ENCODE measurements at regions not wholly inside any gene's neighbourhood (a gene's known extent, or its start where the extent isn't known, plus 50 kb on each side); places are given as distances from the start of the nearest gene placed in this dataset.

DNA sequence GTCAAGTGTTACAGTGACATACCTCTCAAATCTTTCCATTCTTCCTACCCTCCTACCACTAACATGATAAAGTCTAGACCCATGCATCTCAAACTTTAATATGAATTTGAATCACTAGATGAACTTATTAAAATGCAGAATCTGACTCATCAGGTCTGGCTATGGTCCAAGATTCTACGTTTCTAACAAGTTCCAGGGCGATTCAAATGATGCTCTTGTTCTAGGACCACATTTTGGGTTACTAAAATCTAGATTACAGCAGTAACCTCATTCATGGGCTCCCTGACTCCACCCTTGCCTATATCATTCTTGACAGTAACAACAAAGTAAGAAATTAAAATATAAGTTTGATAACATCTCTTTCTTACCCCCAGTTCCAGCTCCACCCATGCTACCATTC is 124.8 kb upstream of the LSM8 start:
- intact Hi-C loops (cut with micrococcal nuclease): no loop called here
- DNase-seq (no peak), ATAC-seq (no peak)

DNA sequence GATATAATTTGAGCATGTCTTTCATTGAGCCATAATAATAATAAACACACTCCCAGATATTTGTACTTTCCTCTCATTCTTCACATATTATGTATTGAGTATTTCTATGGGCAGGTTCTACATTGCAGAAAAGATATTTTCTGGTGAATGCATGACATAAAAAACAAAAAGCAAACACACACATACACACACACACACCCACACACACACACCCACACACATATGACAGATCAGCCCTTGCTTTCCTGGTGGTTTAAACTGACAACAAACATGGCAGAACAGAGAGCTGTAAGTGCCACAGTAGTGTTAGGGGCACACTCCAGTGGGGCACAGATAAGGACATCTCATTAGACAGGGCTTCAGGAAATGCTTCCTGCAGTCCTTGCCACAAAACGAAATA is 123.3 kb upstream of the LSM8 start:
- DNase-seq (no peak), ATAC-seq (no peak)
- intact Hi-C loops (cut with micrococcal nuclease): no loop called here

DNA sequence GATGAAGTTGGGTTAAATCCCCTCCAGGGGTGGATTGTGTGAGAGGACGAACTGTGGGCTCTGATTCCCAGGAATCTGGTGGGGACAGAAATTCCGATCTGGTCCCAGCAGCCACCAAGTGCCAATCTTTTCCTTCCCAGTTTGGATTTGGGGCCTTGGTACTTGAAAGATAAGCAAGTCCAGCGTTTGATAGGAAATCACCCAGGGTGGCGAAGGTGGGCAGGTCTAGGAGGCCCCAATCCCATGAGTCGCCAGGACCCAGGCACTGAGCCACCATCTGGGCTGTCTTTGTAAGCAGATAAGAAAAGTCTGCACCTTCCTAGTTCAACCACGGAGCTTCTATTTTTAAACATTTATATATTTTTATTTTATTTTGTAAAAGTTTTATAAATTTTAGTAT is 122.6 kb upstream of the LSM8 start:
- intact Hi-C loops (cut with micrococcal nuclease): no loop called here

DNA sequence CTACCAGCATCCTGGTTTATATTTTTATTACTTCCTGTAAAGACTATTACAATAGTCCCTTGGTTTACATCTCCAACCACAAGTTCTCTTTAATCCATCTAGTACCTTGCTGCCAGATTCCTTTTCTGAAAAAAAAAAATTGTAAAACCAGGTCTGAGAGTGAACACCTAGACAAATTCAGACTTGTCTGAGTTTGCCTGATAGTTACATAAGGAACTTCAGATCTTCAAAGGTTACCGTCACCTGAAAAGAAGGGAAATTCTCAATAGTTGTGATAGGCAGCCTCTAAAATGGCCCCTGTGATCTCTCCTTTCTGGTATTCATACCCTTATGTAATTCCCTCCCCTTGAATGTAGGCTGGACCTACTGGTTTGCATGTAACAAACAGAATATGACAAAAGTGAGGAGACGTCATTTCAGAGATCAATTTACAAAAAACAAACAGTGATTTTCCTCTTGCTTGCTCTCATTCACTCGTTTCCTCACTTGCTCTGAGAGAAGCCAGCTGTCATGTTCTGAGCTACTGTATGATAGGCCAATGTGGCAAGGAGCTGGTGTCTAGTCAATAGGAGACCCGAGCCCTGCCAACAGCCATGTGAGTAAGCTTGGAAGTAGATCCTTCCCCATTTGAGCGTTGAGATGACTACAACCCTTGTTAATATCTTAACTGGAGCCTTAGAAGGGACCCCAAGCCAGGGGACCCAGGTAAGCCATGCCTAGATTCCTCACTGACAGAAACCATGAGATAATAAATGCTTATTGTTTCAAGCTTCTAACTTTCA is 110.9 kb upstream of the LSM8 start:
- DNase-seq: no peak
- no peak for ATAC-seq
- intact Hi-C loops (cut with micrococcal nuclease): no loop called here

More for the DNA sequence above, 122.6 kb upstream of the LSM8 start:
- ATAC-seq (no peak), DNase-seq (no peak)

DNA sequence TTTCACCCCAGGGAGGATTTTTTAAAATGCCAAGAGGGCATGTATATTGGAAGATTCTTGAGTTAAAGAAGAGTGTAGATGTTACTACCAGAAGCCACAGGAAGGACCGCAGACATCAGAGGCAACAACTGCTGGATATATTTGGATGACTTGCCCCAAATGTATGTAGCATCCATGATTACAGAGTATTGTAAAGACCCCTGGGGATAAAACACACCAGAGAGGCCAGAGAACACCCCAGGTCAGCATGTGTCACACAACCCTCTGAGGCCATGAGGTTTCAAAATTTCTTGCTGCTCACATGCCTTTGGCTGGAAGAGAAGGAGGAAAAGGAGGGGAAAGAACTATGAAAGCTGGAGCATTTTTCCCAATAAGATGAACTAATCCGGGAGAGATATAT is 108.0 kb upstream of the LSM8 start:
- no peak for DNase-seq
- ATAC-seq: no peak
- intact Hi-C loops (cut with micrococcal nuclease): no loop called here

DNA sequence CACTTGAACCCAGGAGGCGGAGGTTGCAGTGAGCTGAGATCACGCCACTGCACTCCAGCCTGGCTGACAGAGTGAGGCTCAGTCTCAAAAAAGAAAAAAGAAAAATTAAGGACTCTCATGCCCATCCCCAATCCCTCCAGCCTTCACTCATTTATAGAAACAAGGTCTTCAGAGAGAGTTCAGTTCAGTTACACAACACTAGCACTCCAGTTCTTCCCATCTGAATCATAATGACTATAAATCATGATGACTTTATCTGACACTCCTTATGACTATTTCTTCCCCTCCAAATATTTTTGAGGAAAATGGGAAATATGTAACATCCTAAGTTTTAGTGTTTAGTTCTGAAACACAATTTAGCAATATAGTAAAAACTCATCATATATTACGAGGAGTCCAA is 107.4 kb upstream of the LSM8 start:
- ATAC-seq (no peak), DNase-seq (no peak)
- intact Hi-C loops (cut with micrococcal nuclease): no loop called here

DNA sequence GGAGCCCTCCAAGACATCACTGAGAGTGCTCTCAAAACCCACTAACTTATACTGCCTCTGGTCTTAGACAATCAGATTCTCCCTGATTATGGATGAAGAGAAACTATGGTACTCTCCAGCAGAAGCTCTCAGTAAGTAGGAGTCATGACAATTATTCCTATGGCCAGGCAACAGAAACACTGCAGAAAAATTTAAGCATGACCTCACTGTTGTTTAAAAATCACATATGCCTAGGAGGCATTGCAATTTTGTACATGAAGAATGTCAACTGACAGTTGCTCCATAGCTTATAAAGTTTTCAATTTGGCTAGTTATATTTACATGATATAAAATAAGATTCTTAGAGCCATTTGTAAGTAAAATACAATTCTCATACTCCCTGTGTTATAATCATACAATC is 105.9 kb upstream of the LSM8 start:
- ATAC-seq: no peak
- intact Hi-C loops (cut with micrococcal nuclease): no loop called here

DNA sequence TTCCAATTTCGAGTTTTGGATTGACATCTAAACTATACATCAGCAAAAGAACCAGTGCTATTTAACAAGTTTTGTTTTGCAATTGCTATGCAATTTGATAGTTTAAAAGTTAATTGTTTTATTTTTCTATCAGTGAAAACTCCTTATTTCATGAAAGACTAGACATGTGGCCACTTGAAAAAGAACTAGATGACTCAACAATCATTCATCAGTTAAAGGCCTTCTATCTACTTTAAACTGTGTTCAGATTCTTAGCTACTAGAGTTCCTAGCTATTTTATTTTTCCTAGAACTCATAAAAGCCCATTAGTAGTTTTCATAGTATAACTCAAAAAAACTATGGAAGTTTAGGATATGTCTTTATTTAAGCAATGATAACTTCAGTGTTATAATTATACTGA is 104.6 kb upstream of the LSM8 start:
- DNase-seq (no peak), ATAC-seq (no peak)
- intact Hi-C loops (cut with micrococcal nuclease): no loop called here

More for the DNA sequence above, 105.9 kb upstream of the LSM8 start:
- DNase-seq: no peak

DNA sequence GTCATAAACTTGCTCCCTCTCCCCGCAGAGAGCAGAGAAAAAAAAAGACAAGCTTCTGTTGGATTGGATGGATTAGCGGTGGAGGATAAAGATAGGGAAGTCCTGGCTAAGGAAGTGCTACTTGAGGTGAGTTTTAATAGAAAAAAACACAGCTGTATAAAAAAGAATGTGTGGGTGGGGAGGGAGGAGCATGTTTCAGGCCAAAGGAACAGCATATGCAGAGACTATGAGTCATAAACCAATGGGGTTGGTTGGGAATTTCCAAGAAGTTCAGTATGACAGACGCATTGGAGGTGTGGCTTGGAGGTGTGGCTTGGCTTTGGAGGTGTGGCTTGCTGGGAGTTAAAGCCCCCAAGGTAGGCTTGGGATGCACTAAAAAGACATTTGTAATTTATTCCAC is 103.0 kb upstream of the LSM8 start:
- intact Hi-C loops (cut with micrococcal nuclease): no loop called here
- DNase-seq (no peak), ATAC-seq (no peak)

DNA sequence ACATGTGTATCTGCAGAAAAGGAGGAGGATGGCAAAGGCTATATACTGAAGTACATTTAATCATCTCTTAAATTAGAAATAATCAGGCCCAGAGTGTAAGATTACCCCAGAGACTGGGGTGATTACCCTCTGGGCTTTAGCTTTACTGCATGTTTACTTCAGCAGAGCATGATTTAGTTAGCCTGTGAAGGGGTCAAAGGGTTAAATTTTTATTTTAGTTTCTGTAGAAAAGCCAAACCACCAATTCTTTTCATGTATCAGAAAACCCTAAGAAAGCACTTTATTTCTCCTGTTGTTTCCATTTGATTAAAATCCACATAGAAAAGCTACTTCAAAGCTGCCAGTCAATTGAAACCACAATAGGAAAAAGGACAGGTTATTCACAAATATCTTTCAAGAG is 101.5 kb upstream of the LSM8 start:
- ATAC-seq: no peak
- DNase-seq: no peak
- intact Hi-C loops (cut with micrococcal nuclease): no loop called here

DNA sequence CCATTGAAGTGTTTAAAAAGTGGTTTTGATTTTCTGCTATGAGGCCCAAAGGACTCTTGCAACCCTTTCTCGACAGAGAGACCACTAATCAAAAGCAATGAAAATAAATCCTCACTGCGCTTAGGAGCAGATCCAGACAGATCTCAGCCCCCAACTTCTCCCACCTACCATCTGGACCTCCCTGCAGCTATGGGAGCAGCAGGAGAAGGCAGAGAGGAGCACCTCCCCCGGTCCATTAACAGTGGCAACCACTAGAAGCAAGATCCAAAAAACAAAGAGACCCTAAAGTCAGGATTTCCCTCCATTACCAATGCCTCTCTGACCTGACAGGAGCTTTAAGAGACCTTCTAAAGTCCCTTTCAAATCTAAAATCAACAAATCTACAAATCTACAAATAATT is 99.0 kb upstream of the LSM8 start:
- no peak for ATAC-seq
- intact Hi-C loops (cut with micrococcal nuclease): no loop called here

DNA sequence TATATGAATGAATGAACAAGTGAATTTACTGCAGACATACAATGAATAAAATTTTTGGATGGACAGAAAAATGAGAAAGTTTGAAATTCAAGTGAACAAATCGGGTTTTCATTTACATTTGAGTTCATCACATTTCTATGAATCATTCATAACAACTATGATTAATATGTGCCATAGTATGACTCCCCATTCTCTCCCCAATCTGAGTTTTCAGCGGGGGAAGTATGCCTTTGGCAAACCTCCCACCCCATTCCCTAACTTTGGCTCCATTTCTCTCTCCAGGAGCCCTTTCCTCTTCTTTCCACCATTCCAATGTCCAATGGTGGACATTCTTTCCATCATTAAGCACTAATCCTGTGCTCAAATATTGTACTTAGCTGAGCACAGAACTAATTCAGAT is 96.8 kb upstream of the LSM8 start:
- DNase-seq (no peak), ATAC-seq (no peak)
- intact Hi-C loops (cut with micrococcal nuclease): no loop called here

More for the DNA sequence above, 99.0 kb upstream of the LSM8 start:
- no peak for DNase-seq

DNA sequence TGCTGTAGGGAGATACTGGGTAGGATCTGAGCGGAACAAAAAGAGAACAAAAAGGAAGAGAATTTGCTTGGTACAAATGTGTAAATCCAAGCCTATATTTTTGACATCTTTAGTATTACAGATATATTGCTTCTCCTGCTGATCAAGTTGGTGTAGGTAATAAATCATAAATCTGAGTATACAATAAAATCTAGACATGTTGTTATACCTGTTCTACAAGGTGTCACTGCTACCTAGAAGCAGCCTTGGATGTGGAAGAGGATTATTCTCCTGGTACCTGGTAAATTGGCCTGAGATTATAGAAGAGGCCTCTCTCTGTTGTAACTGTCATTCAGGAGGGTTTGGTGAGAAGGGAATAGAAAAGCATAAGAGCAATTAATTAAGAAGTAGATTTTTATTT is 89.9 kb upstream of the LSM8 start:
- intact Hi-C loops (cut with micrococcal nuclease): no loop called here
- DNase-seq (no peak), ATAC-seq (no peak)

DNA sequence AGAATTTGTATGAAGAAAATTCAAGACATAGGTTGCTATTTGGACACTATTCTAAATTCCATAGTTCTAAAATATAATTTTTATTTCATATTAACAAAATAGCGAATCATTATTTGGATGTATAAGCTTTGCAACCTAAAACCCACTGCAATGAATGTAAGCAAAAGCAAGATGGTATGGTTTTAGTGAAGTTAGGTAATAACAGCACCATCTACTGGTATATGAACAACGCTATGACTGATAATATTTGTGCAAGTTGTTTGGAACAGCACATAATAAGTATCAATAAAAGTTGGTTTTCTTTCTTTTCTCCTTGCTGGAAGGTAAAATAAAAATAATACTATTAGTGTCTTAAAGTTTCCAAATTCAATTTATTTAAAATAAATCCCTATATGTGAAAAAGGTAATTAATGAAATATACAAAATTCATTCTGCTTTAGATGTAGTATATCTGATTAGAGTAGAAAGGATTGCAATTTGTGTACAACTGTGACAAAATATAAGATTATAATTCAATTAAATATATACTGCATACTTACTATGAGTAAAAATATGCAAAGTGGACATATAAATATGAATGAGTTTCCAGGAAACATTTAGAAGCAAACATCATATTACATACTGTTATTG is 79.0 kb upstream of the LSM8 start:
- intact Hi-C loops (cut with micrococcal nuclease): no loop called here
- ATAC-seq: no peak
- no peak for DNase-seq

DNA sequence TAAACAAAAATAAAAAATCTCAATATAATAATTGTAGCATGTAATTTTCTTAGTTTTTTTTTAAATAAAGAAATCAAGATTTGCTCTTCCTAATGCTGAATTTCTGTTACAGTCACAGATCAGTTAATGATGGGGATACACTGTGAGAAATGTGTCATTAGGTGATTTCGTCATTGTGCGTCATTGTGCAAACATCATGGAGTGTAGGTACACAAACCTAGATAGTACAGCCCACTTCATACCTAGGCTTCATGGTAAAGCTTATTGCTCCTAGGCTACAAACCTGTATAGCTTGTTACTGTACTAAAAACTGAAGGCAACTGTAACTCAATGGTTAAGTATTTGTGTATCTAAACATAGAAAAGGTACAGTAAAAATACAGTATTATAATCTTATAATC is 74.4 kb upstream of the LSM8 start:
- intact Hi-C loops (cut with micrococcal nuclease): no loop called here
- DNase-seq (no peak), ATAC-seq (no peak)

DNA sequence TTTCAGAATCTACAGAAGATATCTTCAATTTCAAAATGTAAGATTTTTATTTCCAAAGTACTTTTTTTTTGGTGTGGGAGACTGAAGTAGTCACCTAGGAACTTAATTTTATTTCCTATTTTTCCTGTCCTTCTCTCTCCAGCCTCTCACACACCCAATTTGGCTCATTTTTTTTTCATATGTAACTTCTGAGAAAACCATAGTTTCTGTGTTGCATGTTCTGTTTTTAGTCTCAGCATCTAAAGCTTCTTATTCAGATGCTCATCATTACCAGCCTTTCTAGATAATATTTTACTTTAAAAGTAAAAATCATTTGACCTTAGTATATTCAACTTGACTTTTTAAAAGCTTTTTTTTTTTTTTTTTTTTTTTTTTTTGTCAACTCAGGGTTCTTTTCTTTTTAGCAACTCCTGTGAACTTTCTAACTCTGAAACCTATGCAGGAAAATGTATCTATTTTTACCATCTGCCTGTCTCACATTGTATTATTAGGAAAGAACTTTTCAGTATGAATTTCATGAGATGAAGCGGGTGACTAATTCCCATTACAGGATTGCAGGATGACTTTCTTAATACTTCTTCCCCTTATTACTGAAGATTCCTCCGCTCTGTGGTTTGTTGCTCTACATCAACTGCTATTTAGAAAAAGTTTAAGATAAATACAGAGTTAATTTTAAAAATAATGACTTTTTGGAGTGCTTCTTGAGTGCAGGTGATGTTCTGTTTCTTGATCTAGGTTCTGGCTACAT is 73.6 kb upstream of the LSM8 start:
- intact Hi-C loops (cut with micrococcal nuclease): no loop called here
- DNase-seq (no peak), ATAC-seq (no peak)

DNA sequence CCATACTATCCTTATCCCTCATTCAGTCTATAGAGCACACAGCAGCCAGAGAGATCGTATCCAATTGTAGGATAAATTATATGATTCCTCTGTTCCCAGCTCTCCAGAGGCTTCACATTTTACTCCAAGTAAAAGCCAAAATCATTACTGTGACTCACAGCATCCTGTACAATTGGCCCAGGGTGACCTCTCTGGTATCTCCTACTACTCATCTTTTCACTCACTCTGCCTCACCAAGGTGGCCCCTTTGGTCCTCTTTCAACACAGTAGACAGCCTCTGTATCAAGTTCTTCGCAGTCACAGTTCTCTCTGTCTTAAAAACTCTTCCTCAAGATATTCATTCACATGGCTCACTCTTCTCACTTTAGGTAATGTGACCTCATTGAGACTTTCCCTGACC is 72.6 kb upstream of the LSM8 start:
- DNase-seq (no peak), ATAC-seq (no peak)
- intact Hi-C loops (cut with micrococcal nuclease): no loop called here

DNA sequence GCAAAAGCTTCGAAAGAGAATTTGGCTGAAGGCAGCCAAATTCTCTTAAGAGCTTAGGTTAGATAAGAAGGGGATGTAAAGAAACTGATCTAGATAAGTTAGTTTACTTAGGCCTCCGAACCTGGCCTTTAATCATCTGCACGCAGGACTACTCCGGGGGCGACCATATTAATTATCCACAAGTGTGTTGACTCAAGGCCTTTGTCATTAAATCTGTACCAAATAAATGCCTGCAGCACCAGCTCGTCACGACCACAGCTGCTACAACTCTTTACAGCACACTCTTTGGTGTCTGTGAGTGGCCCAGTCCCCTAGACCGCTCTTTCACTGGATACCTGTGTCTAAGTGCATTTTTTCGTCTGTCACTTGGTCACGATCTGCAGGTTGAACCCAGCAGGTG is 69.8 kb upstream of the LSM8 start:
- DNase-seq: no peak
- no peak for ATAC-seq
- intact Hi-C loops (cut with micrococcal nuclease): no loop called here

DNA sequence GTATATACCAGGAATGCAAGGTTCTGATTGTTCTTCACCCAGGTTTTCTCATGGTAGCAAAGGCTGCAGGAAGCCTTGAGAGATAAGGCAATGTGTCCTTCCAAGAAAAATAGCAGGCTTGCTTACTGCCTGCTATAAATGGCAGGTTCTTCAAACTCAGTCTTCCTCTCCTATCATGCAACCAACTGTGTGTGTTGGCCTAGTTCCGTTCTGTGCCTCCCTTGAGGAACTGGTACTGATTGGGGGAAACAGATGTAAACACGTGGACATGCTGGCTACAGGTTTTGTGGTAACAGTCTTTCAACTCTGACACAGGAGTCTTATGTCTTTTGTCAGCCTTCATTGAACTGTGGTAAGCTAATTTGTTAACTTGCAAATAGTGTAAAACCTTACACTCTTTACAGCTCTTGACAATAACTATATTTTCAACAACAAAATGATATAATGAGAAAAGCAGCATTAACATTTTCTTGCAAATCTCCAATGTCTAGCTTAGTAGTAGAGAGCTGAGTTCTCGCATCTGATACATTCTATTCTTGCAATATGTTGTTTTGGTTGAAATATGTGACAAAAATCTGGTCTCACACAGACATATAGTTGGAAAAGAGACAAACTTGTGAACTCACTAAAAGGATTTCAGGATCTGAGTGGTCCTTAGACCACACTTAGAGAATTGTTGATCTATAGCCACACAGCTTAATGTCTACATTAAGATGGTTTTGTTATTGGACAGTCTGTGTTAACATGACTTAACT is 54.7 kb upstream of the LSM8 start:
- ATAC-seq (no peak), DNase-seq (no peak)
- intact Hi-C loops (cut with micrococcal nuclease): no loop called here

DNA sequence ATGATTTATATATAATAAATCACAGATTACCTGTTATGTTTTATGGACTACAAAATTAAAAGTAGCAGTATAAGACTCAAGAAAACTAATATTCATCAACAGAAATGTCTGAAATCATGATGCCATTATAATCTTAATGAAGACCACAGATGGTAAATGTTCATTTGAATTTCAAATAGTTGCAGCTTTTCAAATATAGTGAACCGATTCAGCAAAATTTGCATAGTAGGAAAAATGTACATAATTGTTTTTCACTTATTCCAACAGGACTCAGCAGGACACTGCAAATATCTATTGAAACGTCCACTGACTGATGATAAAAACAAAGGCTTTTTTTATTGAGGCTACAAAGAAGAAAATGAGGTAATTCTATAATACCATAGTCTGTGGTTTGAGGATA is 51.2 kb upstream of the LSM8 start:
- DNase-seq (no peak), ATAC-seq (no peak)
- intact Hi-C loops (cut with micrococcal nuclease): no loop called here

Measured in left ventricle myocardium superior (tissue), 1 donor.